Fibroblast of lung (primary cell): ENCODE measurements at regions not wholly inside any gene's neighbourhood (a gene's known extent, or its start where the extent isn't known, plus 50 kb on each side); places are given as distances from the start of the nearest gene placed in this dataset.

Source experiments
- DNase-seq, 2 donors: peaks; one replicate each; pipeline versions ENCODE4 v3.0.0 to v3.0.0-alpha.2; 2010; ENCODE audit warnings: low read depth in 2 of 2
- H2AFZ ChIP-seq: 2 replicates; pipeline ENCODE4 v1.5.1; 2012; ENCODE audit warnings: low read length, control low read depth, inconsistent platforms
- H3K27ac ChIP-seq: 2 replicates; pipeline ENCODE4 v1.5.1; 2011; ENCODE audit warnings: low read length, control low read depth; ENCODE audit not compliant: insufficient read depth
- H3K27me3 ChIP-seq: 2 replicates; pipeline ENCODE4 v1.5.1; 2011; ENCODE audit warnings: mild to moderate bottlenecking, low read length; ENCODE audit not compliant: control insufficient read depth, insufficient read depth
- H3K36me3 ChIP-seq: 2 replicates; pipeline ENCODE4 v1.5.1; 2011; ENCODE audit warnings: low read length; ENCODE audit not compliant: control insufficient read depth, insufficient read depth
- H3K4me1 ChIP-seq: 2 replicates; pipeline ENCODE4 v1.5.1; 2011; ENCODE audit warnings: low read length; ENCODE audit not compliant: control insufficient read depth, insufficient read depth; ENCODE audit errors: extremely low read depth
- H3K4me2 ChIP-seq: 2 replicates; pipeline ENCODE4 v1.5.1; 2011; ENCODE audit warnings: low read length, control low read depth; ENCODE audit not compliant: insufficient read depth; ENCODE audit errors: extremely low read depth
- H3K4me3 ChIP-seq, 4 experiments: fragments of 200-600 bp in 1 of 4; sonication (generic) in 1 of 4; replicated peaks in 1 of 4; 2 replicates each; pipeline ENCODE4 v1.5.1; 2011 to 2016; ENCODE audit warnings: low read length in 4 of 4, low read depth in 3 of 4, mild to moderate bottlenecking in 3 of 4, control low read depth in 2 of 4, inconsistent platforms in 1 of 4, mixed read lengths in 1 of 4; ENCODE audit not compliant: insufficient read depth in 1 of 4; ENCODE audit errors: control extremely low read depth in 1 of 4
- H3K79me2 ChIP-seq: 2 replicates; pipeline ENCODE4 v1.5.1; 2012; ENCODE audit warnings: mild to moderate bottlenecking, low read length, inconsistent platforms; ENCODE audit not compliant: control insufficient read depth, insufficient read depth
- H3K9ac ChIP-seq: 2 replicates; pipeline ENCODE4 v1.5.1; 2011; ENCODE audit warnings: mild to moderate bottlenecking, low read length, control low read depth; ENCODE audit not compliant: insufficient read depth
- H3K9me3 ChIP-seq: 2 replicates; pipeline ENCODE4 v1.5.1; 2012; ENCODE audit warnings: low read depth, low read length; ENCODE audit not compliant: control insufficient read depth, insufficient read depth
- H4K20me1 ChIP-seq: 2 replicates; pipeline ENCODE4 v1.5.1; 2011; ENCODE audit warnings: low read length; ENCODE audit not compliant: control insufficient read depth, insufficient read depth; ENCODE audit errors: extremely low read depth
- EZH2 ChIP-seq: IDR thresholded peaks from 2 replicates; pipeline ENCODE4 v1.5.1; 2012; ENCODE audit warnings: low read length, control low read depth, mild to moderate bottlenecking; ENCODE audit errors: missing control alignments
- TF ChIP-seq, protein P1 (sequence below), 2 donors: IDR thresholded peaks in 1 of 2; conservative IDR thresholded peaks in 1 of 2; 1 replicate in 1 of 2; 2 replicates in 1 of 2; pipeline ENCODE4 v1.5.1; 2011 to 2012; ENCODE audit warnings: low read length in 2 of 2, control low read depth in 1 of 2, inconsistent platforms in 1 of 2, low read depth in 1 of 2, mild to moderate bottlenecking in 1 of 2

DNA sequence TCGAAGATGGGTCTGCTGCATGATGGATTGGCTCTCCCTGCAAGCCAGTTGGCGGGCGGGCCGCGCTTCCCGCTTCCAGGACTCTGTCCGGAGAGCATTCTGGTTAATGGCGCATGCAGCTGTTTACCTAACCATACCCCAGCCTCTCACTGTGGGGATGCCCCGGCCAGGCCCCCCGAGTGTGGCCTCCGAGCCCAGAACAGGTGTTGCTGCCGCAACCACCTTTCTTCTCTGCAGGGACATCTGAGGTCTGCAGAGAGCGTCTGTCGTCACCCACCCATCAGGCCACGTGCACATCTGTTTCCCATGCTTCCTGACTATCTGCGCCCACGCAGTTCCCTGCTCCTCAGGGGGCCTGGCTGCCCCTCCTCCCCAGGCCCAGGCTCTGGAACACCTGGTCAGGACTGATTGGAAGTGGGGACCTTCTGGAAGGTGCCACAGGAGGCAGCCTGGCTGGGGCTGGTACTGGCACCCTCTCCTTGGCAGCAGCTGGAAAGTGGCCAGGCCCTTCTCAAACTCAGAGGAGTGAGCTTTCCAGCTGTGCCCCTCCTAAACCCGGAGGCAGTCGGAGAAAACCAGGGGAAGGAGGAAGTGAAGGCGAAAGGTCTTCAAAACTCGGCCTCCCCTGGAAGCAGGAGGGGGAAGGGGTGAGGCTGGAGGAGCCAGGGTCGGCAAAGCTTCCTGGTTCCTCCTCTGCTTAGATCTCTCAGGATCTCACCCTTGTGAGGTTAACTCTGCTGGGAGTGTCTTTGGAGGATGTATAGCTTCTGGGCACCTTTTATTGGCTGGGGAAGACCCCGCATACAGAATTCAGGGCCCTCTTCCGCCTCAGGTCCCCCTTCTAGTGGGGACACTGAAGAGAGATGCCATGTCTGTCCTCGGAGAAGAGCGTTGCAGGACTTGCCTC is 64.5 kb upstream of the CIBAR2 start:
- Histone ChIP-seq H3K9me3 (no peaks in the 10 kb centered on the region), H3K4me3 (no peak overlapping the region), H3K27me3 (no peaks in the 10 kb centered on the region), H3K9ac (no peak overlapping the region), H3K27ac (no peak overlapping the region), H3K79me2 (peaks cover 73% of the 10 kb centered on the region), H3K4me2 (no peak overlapping the region), H3K36me3 (peaks cover 1% of the 10 kb centered on the region), H4K20me1 (no peaks in the 10 kb centered on the region), H2AFZ (no peak overlapping the region), H3K4me1 (peaks cover 22% of the 10 kb centered on the region)
- no peak for DNase-seq
- TF ChIP-seq, protein P1, sequence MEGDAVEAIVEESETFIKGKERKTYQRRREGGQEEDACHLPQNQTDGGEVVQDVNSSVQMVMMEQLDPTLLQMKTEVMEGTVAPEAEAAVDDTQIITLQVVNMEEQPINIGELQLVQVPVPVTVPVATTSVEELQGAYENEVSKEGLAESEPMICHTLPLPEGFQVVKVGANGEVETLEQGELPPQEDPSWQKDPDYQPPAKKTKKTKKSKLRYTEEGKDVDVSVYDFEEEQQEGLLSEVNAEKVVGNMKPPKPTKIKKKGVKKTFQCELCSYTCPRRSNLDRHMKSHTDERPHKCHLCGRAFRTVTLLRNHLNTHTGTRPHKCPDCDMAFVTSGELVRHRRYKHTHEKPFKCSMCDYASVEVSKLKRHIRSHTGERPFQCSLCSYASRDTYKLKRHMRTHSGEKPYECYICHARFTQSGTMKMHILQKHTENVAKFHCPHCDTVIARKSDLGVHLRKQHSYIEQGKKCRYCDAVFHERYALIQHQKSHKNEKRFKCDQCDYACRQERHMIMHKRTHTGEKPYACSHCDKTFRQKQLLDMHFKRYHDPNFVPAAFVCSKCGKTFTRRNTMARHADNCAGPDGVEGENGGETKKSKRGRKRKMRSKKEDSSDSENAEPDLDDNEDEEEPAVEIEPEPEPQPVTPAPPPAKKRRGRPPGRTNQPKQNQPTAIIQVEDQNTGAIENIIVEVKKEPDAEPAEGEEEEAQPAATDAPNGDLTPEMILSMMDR (conservative IDR thresholded peaks at IDR 0.05 in 1 of 2, IDR thresholded peaks at IDR 0.05 in 1 of 2; ENCODE audit: low read depth in 1 of 2, low read length in 2 of 2): no peak
- no peak for TF ChIP-seq EZH2

DNA sequence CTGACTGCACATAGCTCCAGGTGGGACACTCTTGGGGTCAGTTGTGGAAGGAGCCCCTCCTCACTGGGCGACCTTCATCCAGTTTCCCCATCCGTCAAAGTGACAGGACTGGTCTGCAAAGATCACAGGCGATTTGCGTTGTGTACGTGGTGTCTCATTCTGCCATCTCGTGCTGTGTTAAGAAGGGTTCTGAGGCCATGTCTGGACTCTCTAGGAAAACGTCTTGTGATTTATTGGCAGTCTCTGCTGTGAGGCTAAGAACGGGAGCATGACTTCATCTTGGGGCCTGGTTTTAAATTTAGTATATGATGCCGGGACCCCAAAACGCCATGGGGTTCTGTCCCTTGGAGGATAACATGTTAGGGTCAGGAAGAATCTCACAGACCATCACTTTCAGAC is 65.2 kb upstream of the CIBAR2 start:
- Histone ChIP-seq H4K20me1 (no peaks in the 10 kb centered on the region), H3K27me3 (no peaks in the 10 kb centered on the region), H3K9me3 (no peaks in the 10 kb centered on the region), H3K9ac (no peak overlapping the region), H3K4me2 (no peak overlapping the region), H3K36me3 (no peaks in the 10 kb centered on the region), H3K4me3 (no peak overlapping the region), H3K4me1 (peaks cover 22% of the 10 kb centered on the region), H3K27ac (no peak overlapping the region), H3K79me2 (peaks cover 67% of the 10 kb centered on the region), H2AFZ (no peak overlapping the region)
- no peak for TF ChIP-seq EZH2
- TF ChIP-seq, protein P1 (conservative IDR thresholded peaks at IDR 0.05 in 1 of 2, IDR thresholded peaks at IDR 0.05 in 1 of 2; ENCODE audit: low read depth in 1 of 2, low read length in 2 of 2): no peak
- no peak for DNase-seq

GRCh38 chr16:85178006-85178591 is 65.8 kb upstream of the CIBAR2 start:
- Histone ChIP-seq H3K9me3 (no peaks in the 10 kb centered on the region), H4K20me1 (no peaks in the 10 kb centered on the region), H3K4me3 (no peak overlapping the region), H3K36me3 (peaks cover 4% of the 10 kb centered on the region), H3K79me2 (peaks cover 71% of the 10 kb centered on the region), H3K9ac (no peak overlapping the region), H3K27ac (no peak overlapping the region), H2AFZ (no peak overlapping the region), H3K4me1 (peaks cover 22% of the 10 kb centered on the region), H3K27me3 (no peaks in the 10 kb centered on the region), H3K4me2 (no peak overlapping the region)
- DNase-seq: no peak
- TF ChIP-seq, protein P1 (conservative IDR thresholded peaks at IDR 0.05 in 1 of 2, IDR thresholded peaks at IDR 0.05 in 1 of 2; ENCODE audit: low read depth in 1 of 2, low read length in 2 of 2): no peak
- TF ChIP-seq EZH2: no peak
